ENCODE measurements at regions not wholly inside any gene's neighbourhood (a gene's known extent, or its start where the extent isn't known, plus 50 kb on each side); places are given as distances from the start of the nearest gene placed in this dataset.

DNA sequence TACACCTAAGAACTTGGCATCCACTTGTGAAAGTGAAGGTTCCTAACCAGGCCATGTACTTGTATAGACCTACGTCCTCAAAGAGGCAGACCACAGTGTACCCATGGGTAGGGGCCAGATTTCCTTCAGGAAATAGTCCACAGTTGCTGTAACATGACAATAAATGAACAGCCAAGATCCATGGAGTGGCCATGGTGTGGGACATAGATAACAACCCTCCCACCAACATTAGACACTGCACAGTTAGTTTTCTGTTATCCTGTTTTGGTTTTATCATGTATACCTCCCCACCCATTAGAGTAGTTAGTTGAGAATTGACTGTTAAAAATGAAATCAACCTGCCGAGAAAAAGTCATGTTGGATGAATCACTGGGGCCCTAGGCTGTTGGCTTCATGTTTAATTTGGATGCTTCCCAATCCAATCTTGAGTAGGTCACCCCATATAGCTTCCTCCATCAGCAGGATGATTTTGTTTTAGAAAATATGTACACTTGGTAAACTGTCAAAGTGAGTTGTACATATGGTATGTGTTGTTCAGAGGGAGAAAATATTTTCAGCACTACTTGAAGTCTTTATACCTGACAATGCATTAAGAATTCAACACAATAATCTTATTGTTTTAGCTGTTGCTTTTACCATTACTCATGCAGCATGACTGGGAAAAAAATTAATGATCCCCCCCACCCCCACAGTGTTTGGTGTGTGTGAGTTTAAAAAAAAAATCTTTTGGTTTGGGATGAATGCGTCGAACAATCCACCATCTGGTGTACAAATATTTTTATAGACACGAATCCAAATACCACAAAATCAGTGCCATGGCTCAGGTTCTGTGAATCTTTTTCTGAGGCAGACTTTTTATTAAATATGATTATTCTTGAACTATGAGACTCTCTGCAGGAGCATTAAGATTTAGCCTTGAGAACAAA is 88.3 kb upstream of the ARHGAP29 start:
- DNase-seq (ENCODE audit: low spot score) = no peak

DNA sequence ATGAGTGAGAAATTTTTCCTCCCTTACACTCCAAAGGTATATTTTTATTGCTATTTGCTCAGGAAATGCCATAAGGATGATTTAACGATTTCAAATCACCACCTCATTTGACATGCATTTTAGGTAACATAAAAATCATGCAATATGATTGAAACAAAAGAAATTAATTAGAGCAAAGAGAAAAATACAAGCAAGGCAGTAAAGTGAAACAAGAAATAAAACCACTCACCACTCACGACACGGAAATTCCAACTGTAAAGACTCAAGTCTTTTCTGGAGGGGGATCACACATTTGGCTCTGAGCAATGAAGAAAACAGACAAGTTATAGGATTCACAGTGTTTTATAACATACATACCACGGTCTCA is 86.8 kb upstream of the ARHGAP29 start:
- DNase-seq (ENCODE audit: low spot score) = no peak

DNA sequence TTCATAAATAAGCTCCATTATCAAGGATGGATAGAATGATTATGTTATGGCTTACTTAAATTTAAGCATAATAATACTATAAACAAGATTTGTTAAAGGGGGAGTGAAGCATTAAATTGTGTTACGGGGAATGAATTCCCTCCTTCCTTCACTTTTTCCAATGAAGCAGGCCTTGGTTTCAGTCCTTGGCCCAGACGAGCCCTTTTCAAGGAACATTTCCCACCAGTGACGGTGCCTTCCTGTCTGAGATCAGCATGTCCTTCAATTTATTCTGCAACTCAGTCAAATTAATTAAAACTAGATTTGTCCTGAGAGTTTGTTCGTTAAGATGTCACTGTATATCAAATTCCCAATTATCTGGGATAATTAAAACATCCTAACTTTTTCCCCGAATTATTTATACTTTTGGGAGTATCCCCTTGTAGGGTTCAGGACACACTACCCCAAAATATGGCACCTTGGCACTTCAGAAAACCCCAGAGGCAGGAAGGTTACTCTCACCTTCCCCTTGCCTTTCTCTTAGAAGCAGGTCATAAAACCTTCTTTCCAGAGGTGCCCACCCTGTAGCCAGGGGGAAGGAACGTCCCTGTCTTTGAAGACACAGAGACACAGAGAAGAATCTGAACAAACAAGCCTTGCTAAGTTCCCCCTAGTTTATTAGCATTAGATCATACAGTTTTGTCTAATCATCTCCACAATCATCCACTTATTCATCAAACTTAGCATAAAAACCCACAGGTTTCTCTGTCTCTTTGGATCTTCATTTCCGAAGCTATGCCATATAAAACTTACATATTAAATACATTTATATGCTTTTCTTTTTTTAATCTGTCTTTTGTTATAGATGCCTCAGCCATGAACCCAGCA is 86.2 kb upstream of the ARHGAP29 start:
- no peak for DNase-seq (ENCODE audit: low spot score)

GRCh38 chr1:94322696-94323095 is 85.3 kb upstream of the ARHGAP29 start:
- no peak for DNase-seq (ENCODE audit: low spot score)

- no peak for DNase-seq (ENCODE audit: low spot score)
Observed at GRCh38 chr1:94321662-94322061, 84.3 kb upstream of the ARHGAP29 start.

- DNase-seq (ENCODE audit: low spot score) = no peak
Observed at GRCh38 chr1:94319319-94320102, 82.1 kb upstream of the ARHGAP29 start.

- no peak for DNase-seq (ENCODE audit: low spot score)
Observed at GRCh38 chr1:94318505-94319030, 81.2 kb upstream of the ARHGAP29 start.

GRCh38 chr1:94317790-94318188 is 80.4 kb upstream of the ARHGAP29 start:
- DNase-seq (ENCODE audit: low spot score) = no peak

DNA sequence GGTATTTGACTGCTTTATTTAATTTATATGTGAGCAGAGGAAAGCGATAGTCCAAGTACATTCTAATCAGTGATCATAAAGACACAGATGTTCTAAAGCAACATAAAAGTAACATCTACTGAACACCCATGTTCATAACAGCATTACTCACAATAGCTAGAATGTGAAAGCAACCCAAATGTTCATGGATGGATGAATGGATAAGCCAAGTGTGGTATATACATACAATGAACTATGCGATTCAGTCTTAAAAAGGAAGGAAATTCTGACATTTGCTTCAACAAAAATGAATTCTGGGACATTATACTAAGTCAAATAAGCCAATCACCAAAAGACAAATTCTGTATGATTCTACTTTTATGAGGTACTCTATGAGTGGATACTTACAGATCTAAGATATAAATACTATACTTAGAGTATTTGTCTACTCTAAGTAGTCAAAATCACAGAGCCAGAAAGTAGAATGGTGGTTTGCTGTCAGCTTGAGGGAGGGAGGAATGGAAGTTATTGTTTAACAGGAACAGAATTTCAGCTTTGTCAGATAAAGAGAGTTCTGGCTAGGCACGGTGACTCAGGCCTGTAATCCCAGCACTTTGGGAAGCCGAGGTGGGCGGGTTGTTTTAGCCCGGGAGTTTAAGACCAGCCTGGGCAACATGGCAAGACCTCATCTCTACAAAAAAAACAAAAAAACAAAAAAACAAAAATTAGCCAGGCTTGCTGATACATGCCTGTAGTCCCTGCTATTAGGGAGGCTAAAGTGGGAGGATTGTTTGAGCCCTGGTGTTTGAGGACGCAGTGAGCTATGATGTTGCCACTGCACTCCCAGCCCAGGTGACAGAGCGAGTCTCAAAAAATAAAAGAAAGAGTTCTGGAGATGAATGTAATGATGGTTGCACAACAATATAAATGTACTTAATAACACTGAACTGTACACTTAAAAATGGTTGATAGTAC is 79.7 kb upstream of the ARHGAP29 start:
- no peak for DNase-seq (ENCODE audit: low spot score)

- DNase-seq (ENCODE audit: low spot score) = no peak
Observed at GRCh38 chr1:94316183-94316582, 78.8 kb upstream of the ARHGAP29 start.

GRCh38 chr1:94315552-94316116 is 78.2 kb upstream of the ARHGAP29 start:
- DNase-seq (ENCODE audit: low spot score) = no peak

DNA sequence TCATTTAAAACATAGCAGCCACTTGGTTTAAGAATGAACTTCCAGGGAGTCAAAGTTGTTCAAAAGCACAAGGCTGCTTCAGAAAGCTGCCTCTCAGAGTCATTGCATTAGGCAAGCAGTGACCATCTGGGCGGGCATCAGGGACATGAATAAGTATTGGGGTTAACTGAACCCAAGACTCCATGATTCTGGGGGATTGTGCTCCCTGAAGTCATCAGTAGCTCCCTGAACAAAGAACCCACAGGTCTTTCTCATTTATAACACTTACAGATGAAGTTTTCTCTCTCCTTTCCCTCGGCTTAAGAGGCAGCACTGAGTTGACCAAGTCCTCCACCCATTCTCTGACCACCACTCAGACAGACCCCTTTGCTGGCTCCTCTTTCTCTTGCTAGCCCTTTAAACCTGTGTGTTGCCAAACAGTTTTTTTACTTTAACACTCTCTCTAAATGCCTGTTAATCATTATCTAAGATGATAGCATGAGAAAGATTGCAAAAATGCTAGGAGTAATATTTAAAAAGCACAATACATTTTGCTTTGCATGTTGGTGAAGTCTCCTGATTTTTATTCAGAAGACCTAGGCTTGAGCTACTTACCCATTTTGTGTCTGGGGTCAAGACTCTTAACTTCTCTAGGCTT is 77.0 kb upstream of the ARHGAP29 start:
- DNase-seq (ENCODE audit: low spot score) = no peak

DNA sequence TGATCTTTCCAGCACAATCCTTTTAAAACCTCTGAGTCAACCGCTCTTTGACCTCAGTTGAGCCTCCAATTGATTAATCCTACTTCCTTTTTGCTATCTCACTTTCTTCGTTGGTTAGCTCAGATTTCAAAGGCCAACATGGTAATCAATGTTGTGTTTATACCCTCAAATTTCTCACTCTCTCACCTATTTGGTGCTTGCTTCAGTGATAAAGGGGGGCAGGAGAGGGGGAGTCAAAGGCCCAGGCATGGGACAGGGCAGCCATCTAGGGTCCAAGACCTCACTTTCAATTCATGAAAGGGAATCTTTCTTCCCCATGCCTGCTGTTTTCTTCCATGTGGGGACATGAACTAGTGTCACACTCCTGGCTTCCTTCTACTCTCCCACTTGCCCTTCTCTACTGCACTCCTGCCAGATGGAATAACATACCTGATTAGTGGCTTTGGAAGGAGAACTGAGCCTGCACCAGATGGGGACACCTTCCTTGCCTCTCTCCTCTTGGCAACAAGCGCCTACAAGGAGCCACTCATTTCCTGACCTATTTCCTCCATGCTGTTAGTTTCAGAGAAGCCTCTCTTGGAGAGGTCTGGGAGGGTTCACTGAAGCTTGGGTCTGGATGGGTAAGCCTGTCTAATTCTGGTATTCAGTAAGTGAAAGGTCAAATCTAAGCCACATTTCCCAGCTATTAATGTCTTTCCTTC is 73.3 kb upstream of the ARHGAP29 start:
- DNase-seq (ENCODE audit: low spot score) = no peak

DNA sequence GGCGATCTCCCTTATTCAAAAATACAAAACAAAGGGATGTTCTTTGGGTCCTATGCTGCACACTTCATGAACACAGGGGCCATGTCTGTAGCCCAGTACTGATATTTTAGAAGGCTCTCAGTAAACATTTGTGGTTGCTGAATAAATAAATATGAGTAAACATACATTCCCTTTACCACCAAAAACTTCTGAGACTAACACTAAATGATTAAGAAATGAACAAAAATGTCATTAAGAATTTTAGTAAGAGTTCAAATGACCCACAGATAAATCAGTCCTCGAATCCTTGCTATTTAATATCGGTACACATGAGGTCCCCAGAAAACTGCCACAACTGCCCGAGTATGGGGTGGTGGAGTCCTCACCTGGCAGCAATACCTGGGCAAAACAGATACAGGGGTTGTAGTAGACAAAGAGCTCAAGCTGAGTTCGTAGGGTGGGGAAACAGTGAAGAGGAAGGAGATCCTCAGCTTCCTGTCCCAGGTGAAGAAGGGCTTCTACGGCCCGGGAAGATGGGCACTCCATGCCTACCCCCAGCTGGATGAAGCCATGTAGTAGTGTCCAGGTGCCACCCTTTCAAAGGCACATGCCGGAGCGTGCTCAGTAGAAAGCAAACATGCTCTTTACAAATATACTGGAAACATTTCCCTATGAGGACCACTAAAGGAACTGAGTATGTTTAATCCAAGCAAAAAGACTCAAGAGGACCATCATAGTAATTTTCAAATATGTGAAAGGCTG is 72.6 kb upstream of the ARHGAP29 start:
- DNase-seq (ENCODE audit: low spot score) = no peak

- no peak for DNase-seq (ENCODE audit: low spot score)
Observed at GRCh38 chr1:94309216-94309615, 71.8 kb upstream of the ARHGAP29 start.

DNA sequence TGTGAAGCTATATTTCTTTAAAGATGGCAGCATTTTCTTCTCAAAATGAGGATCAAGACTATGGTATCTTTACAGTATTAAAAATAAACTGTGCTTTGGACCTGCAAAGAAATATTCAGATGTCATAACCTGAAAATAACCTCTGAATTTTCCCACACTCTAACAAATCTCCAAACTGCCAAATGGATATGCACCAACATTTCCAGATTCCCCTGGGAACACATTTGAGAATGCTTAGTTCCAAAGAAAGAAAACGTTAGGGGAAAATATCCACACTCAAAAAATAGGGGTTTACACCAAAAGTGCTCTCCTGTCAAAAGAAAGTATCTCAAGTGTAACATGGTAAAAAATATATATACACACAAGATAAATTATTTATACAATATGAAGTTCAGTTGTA is 69.1 kb upstream of the ARHGAP29 start:
- no peak for DNase-seq (ENCODE audit: low spot score)

- no peak for DNase-seq (ENCODE audit: low spot score)
Observed at GRCh38 chr1:94305704-94306103, 68.3 kb upstream of the ARHGAP29 start.

DNA sequence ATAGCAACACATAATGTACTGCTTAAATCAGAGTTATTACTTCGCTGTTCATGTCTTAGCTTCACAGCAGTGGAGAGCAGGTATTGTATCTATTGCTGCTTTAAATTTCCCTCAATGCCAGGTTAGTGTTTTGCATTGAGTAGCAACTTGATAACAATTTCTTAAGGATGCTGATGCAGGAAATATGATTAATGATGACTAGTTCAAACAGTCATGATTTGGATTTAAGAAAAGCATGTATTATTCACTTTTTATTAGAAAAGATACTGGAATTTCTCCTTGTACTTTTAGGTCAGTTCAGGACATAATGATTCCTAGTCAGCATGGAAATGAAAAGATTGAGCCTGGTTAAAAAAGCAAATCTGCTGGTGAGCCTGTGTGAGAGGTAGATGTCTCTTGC is 67.2 kb upstream of the ARHGAP29 start:
- DNase-seq (ENCODE audit: low spot score) = no peak
